Umbilical cord (tissue), 1 donor: ENCODE measurements at regions not wholly inside any gene's neighbourhood (a gene's known extent, or its start where the extent isn't known, plus 50 kb on each side); places are given as distances from the start of the nearest gene placed in this dataset.
"Not testable (repeated sequence)": the region's sequence is repeated elsewhere in the genome, so short reads cannot be mapped to it uniquely, and the experiment has no call there.

Experiments used
- DNase-seq: peaks from one replicate; pipeline ENCODE4 v3.0.0-alpha.2; 2015; ENCODE audit warnings: low spot score

- no peak for DNase-seq
These were observed 273.8 kb downstream of the RPS6KC1 start for GRCh38 chr1:213324859-213325258.

GRCh38 chr1:213325482-213325881 is 274.4 kb downstream of the RPS6KC1 start:
- DNase-seq = no peak

- no peak for DNase-seq
These were observed 275.4 kb downstream of the RPS6KC1 start for GRCh38 chr1:213326281-213327016.

DNA sequence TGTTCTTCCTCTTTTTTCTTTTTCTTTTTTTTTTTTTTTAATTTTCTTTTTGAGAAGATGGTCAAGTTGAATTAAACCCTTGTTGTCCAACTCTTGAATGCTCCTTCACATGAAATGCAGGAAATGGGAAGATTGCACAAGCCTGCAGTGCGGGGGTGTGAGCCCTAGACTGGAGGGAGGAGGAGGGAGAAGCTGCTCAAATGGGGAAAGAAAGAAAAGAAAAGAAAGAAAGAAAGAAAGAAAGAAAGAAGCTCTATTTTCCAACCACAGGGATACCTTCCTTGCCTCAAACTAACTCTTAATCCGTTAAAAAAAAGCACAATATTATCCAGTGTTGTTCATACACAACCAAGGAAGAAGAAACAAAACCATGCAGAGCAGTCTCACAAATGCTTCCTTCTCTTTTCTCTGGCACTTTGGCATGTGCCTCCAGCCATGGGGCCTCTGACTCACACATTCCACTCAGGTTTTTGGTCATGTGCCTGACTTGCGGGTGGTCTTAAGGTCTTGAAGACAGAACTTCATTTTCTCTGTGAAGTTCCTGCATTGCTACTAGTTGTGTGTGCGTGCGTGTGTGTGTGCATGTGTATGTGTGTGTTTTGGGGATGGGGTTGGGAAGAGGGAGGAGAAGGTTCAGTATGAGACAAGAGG is 276.1 kb downstream of the RPS6KC1 start:
- DNase-seq = peak; percentile 19

DNA sequence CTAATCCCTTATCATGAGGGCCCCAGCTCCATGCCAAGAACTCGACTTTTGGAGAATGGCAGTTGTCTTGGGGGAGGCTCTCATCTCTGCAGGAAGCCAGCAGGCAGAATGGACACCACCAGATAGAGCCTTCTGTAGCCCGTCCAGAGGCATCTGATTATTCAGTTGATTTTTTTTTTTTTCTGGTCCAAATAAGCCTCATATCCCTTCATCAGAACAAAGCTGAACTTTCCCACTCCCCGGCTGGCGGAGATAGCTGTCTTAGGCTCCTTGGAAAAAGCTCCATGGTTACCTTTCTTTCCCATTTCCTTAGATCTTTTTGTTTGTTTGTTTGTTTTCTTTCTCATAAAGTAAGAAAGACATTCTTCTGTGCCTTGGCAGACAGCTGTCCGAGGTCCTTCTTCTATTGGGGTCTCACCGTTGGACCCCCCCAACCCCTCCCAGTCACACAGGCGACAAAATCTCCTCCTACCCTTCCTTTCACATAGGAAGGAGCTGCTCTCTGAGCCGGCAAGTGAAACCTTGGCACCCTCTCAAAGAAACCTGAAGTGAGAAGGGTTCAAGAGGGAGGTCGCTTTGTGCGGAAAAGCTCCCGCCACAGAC is 278.5 kb downstream of the RPS6KC1 start:
- DNase-seq = no peak

DNA sequence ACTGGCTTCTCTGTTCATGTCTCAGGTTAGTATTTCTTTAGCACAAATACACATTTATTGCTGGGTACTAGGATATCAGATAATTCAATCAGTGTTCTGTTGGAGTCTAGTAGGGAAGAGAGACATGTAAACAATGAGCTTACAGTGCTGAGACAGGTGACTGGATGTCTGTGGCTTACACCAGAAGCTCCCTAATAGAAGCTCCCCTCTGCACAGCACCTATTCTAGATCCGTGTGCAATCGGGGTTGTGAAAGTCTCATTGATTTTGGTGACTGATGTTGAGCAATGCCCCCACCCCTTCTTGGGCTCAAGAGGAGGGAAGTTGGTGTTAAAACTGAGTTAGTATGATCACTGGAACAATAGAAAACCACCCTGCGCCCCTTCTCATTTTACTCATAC is 279.2 kb downstream of the RPS6KC1 start:
- no peak for DNase-seq

GRCh38 chr1:213331631-213332175 is 280.7 kb downstream of the RPS6KC1 start:
- no peak for DNase-seq

GRCh38 chr1:213332491-213332890 is 281.4 kb downstream of the RPS6KC1 start:
- DNase-seq = no peak

DNA sequence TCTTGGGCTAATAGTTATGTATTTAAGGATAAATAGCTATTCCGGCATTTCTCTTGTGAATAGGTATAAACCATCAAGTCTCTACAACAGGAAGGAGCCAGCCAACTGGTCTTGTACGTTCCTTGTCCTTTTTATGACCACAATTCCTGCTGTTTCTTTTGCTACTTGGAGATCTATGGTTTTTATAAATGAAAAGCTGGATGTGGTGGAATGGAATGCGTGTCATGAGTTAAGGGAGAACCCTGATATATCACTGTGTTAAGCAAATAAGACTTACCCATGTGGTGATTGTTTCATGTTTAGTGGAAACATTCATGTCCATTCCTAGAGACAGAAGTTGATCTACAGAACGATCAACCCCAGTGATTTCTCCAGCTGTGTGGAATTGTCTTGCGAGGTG is 282.1 kb downstream of the RPS6KC1 start:
- DNase-seq = no peak

GRCh38 chr1:213335084-213335483 is 284.0 kb downstream of the RPS6KC1 start:
- DNase-seq = no peak

GRCh38 chr1:213337025-213337678 is 286.1 kb downstream of the RPS6KC1 start:
- peak; percentile 35 for DNase-seq

GRCh38 chr1:213340593-213340992 is 289.6 kb downstream of the RPS6KC1 start:
- DNase-seq = no peak

GRCh38 chr1:213345621-213346020 is 294.6 kb downstream of the RPS6KC1 start:
- peak; percentile 62 for DNase-seq

DNA sequence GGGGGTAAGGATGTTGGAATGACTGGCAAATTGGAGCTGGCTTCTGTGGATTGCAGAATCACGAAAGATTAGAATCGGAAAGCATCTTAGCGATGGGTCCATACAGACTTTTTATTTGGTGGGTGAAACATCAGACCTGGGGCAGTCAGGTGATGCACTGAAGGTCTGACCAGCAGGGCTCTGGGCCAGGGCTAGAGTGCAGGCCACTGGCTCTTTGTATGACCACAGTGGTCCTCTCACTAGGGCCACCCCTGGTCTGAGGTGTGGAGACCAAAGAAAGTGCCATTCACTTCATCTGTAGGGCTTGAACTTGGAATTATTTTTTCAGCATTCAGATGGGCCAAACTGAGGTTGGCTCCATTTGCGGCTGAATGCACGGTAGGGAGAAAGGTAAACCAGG is 306.4 kb downstream of the RPS6KC1 start:
- no peak for DNase-seq

DNA sequence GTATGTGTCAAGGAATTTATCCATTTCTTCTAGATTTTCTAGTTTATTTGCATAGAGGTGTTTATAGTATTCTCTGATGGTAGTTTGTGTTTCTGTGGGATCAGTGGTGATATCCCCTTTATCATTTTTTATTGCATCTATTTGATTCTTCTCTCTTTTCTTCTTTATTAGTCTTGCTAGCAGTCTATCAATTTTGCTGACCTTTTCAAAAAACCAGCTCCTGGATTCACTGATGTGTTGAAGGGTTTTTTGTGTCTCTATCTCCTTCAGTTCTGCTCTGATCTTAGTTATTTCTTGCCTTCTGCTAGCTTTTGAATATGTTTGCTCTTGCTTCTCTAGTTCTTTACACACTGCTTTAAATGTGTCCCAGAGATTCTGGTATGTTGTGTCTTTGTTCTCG is 307.3 kb downstream of the RPS6KC1 start:
- not testable (repeated sequence) for DNase-seq

DNA sequence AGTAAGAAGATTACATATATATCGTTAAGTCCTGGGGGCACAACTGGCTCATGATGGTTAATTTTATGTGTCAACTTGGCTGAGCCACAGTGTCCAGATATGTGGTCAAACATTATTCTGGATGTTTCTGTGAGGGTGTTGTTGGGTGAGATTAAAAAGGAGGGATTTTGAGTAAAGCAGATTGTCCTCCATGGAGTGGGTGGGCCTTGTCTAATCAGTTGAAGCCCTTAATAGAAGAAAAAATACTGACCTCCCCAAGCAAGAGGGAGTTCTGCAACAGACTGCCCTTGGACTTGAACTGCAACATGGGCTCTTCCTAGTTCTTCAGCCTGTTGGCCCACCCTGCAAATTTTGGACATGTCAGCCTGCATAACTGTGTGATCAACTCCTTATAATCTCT is 311.6 kb downstream of the RPS6KC1 start:
- DNase-seq = no peak

GRCh38 chr1:213366141-213366831 is 315.2 kb downstream of the RPS6KC1 start:
- no peak for DNase-seq

DNA sequence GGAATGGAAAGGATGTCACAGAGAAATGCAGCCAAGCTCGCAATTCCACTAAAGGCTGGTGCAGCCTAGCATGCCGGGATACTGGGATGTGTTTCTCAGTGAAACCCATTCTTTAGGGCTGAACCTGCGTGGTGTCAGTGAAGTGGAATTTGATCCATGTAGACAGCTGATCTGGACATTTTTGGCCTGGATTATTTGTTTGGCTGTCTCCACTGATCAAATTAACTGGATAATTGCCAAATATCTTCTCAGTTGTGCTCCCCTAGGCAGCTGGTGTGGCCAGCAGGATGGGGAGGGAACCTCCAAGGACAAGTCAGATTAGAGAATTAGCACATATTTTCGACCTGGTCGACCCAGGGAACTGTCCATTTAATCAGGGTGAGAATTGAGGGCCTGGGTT is 318.4 kb downstream of the RPS6KC1 start:
- no peak for DNase-seq

GRCh38 chr1:213370523-213370922 is 319.5 kb downstream of the RPS6KC1 start:
- DNase-seq = no peak

DNA sequence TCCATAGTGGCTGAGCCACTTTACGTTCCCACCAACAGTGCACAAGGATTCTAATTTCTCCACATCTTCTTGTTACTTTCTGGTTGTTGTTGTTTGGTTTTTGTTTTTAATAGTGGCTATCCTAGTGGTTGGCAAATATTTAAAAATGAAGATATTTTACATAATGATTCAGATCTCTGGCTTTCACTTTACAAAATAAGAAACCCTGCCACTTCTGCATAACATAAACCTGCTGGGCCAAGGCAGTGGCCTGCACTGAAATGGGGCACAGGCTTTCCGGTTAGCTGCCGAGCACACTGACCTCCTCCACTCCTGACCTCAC is 320.4 kb downstream of the RPS6KC1 start:
- no peak for DNase-seq

DNA sequence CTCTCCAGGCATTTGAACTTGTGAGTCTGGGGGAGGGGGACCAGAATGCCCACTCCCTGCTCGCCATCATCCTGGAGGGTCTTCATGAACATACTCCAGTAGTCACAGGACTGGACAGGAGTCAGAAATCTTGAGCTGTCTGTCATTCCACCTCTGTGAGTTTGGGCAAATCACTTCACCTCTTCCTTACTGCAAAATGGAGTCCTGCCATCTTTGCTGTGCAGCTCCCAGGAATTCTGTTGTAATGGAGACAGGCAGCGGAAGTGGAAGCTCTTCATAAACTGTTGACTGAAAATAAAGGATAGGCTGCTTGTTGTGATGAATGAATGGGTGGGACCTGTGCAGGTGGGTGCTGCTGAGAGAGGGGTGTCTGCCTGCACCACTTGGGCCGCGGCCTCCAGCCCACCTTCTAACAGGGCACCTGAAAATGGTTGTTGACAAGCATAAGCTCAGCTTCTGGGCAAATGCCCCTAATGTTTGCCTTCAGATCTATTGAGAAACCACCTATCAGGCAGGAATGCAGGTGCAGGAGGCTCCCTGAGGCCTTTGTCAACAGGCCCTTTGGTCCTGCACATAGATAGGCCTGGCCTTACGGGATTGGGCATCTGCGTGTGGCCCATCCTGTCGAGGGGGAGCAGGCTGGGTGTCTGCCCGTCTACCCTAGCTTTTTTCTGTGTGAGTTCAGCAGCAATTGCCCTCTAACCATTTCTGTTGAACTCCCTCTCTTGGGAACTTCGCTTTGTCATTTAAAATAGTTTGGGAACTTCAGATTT is 321.0 kb downstream of the RPS6KC1 start:
- DNase-seq = no peak
